NCI-H69 (cell line): ENCODE measurements at regions not wholly inside any gene's neighbourhood (a gene's known extent, or its start where the extent isn't known, plus 50 kb on each side); places are given as distances from the start of the nearest gene placed in this dataset.

Experiments used
- DNase-seq: peaks from one replicate; lab custom pipeline; 2025; lab: John Stamatoyannopoulos, UW

GRCh38 chr9:84125046-84125445 is 144.4 kb downstream of the RMI1 start:
- DNase-seq = no peak

GRCh38 chr9:84129529-84129928 is 148.9 kb downstream of the RMI1 start:
- peak; percentile 49 for DNase-seq

DNA sequence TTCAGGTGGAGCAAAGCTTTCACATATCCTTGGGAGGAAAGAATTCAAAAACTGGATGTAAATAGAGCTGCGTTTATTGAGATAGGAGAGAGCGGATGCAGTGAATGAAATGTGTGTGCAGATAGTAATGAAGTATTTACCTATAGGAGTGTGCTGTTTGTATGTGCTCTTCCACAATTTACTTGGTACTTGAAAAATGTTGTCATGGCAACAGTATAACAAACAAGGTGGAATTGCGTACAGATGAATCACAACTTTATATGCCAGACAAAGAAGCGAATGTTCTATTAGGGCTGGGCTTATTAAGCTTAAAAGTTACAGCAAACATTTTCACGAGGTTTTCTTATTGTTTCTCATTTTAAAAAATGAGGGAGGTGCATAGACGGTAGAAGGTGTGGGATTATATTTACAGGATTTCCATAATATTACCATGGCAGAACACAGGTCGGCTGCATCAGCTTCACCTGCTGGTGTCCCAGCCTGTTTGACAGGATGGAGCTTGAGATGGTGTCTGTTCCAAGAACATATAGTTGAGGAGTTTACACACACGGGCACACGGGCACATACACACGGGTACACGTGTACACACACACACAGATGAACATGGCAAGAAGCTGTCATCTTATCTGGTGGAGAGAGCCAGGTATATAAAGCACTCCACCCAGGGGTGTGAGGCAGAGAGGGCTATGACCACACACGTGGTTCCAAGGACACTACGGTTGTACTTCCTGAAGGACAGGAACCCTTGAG is 155.7 kb downstream of the RMI1 start:
- peak; percentile 14 for DNase-seq

DNA sequence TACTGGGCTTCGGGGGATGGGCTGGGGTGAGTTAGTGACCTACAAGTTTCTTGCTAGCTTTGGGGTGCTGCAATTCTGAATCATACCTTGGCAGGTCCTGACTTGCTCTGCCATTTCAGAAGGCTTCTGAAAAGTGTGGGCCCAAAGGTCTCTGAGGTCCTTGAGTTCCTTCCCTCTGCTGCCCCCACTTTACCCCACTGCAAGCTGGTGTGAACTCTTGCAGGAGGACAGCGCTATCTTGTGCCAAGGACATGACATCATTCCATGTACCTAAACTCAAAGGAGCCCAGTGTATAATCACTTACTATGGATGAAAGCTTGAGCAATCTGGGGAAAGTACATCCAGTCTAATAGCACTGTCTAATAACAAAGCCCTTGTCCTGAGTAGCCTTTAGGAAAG is 157.4 kb downstream of the RMI1 start:
- DNase-seq = peak; percentile 51

DNA sequence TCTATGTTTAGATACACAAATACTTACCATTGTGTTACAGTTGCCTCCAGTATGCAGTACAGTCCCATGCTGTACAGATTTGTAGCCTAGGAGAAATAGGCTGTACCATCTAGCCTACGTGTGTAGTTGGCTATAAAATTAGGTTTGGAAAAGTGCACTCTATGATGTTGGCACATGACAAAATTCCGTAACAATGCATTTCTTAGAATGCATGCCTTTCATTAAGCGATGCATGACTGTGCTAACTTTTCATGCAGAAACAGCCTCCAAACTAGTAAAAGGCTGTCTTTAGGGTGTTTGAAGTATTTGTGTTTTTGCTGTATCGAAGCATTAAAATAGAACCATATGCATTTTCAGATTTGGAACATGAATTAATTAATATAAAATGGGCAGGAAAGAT is 157.9 kb downstream of the RMI1 start:
- no peak for DNase-seq

GRCh38 chr9:84139296-84140070 is 158.9 kb downstream of the RMI1 start:
- peak; percentile 99 for DNase-seq

- peak; percentile 87 for DNase-seq
Observed at GRCh38 chr9:84140535-84141101, 160.0 kb downstream of the RMI1 start.

DNA sequence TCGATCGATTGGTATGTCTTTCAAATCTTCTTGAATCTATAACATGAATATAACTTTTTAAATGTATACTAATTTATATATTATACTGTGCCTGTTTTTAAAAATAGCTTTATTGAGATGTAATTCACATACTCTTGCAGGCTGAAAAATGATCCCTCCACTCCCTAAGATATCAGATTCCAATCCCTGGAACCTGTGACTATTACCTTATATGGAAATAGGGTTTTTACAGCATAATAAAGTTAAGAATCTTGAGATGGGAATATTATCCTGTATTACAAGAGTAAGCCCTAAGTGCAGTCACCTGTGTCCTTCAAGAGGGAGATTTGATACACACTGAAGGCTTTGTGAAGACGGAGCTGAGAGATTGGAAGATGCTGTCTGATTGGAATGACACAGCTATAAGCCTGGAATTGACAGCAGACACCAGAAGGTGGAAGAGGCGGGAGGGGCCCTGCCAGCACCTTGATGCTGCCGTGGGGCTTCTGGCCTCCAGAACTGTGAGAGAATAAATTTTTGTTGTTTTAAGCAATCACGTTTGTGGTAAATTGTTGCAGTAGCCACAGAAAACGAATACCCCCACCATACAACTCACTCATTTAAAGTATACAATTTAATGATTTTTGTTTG is 161.3 kb downstream of the RMI1 start:
- peak; percentile 76 for DNase-seq

DNA sequence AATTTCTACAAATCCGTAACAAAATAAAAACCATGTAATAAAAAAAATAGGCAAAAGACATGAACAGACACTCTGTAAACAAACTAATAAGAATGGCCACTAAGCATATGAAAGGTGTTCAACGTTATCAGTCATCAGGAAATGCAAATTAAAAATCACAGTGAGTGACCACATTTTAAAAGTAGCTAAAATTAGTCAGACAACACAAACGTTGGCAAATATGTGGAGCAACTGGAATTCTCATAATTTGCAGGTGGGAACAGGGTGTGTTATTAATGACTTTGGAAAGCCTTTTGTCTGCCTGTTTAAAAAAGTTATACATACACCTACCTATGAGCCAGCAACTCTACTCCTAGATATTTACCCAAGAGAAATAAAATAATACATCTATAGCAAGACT is 164.4 kb downstream of the RMI1 start:
- DNase-seq = no peak

GRCh38 chr9:84145780-84146179 is 165.2 kb downstream of the RMI1 start:
- no peak for DNase-seq

DNA sequence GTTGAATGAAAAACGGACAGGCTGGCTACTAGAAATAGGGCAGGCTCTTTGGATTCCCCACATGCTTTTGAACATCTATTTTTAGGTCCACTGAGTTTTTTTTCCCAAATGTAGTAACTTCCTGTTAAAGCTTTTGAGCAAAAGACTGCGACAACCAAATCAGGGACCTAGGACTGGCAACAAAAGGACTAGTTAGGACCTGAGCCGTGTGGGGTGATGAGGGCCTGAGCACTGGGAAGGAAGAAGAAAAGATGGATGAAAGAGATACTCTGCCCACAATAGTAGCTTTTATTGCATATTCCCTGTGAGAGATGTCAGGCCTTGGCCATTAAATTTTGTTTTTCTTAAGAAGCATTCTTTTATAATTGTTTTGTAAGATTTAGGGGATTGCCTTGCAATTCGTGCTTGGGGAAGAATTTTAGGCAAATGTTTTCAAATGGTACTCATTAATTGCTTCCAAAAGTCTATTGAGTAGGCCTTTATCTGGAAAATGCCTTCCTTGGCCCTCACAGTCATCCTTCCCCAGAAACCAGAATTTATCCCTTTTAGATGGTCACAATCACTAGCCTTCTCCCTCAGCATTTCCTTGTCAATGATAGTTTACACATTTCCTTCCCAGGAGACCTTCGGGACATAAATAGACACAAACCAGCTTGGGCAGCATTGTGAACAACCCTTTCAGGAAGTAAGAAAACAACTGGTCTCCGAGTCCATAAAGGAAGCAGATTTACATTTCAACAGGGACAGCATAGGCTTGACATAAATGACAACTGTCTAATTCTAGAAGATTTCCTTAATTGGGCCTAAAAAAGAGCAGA is 166.5 kb downstream of the RMI1 start:
- peak; percentile 61 for DNase-seq

DNA sequence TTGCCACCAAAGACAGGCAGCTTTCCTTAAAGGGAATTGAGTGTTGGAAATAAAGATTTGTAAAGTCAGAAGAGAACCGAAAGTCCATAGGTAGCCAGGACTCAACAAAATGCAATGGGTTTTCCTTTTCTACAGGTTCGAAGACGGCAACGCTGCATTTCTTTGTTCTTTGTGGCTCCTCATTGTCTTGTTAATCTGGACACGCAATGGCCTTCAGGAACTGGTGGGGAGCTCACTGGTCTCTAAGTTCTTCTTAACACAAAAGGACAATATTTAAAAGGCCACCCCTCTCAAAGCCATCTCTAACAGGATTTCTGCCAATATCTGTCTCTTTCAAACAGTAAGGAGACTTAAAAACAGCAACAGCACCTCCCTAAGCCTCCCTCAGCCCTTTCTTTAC is 170.6 kb downstream of the RMI1 start:
- no peak for DNase-seq

DNA sequence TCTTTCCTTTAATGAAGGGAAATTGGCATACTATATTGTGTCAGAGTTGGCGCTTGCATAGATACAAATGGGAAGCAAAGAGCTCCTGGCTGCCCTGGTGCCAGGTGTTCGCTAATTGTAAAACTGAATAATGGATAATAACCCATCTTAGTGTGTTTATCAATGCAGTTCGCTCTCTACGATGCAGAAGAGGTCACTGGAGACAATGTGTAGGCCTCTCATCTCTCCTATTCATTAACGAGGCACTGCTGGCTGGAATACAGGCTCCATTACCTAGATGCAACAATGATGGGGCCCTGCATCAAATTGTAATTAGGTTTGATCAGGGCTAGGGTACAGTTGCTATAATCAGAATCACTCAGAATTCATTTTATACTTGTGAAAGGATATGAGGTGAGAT is 171.0 kb downstream of the RMI1 start:
- DNase-seq = peak; percentile 95

GRCh38 chr9:84152204-84152603 is 171.6 kb downstream of the RMI1 start:
- DNase-seq = peak; percentile 42

- DNase-seq = no peak
Observed at GRCh38 chr9:84153885-84154284, 173.3 kb downstream of the RMI1 start.

- no peak for DNase-seq
Observed at GRCh38 chr9:84154320-84154719, 173.7 kb downstream of the RMI1 start.

DNA sequence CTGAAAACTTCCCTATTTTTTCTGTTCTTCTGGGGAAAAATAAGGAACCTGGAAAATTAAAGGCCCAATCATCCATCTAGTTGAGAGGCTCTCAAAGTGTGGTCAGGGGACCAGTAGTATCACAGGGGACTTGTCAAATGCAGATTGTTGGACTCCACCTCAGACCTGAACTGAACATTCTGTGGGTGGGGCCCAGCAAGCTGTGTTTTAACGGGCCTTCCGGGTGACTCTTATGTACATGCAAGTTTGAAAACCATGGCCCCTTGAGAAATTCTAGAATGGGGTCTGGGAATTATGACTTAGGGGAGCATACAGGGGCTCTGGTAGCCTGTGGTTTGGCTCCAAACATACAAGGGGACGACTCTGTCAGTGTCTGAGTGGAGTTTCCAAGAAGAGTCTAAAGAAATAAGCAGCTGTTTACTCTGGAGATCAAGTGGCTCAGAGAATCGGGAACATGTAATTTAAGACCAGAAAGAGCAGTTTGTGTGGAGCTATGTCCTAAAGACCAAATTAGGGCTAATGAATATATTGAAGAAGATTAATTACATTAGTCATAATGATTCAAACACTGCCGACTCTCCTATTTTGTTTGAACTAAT is 177.4 kb downstream of the SLC28A3 start:
- peak; percentile 22 for DNase-seq

DNA sequence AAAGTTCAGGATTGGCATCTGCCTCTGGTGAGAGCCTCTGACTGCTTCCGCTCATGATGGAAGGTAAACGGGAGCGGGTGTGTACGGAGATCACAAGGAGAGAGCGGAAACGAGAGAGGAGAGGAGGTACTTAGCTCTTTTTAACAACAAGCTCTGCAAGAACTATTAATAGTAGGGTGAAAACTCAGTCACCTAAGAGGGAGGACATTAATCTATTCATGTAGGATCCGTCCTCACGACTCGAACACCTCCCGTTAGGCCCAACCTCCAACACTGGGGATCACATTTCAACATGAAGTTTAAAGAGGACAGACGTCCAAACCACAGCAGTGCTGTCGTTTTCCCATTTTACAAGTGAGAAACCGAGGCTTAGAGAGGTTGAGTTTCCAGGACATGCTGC is 173.7 kb downstream of the SLC28A3 start:
- DNase-seq = no peak

- no peak for DNase-seq
Observed at GRCh38 chr9:84169240-84169639, 171.3 kb downstream of the SLC28A3 start.

DNA sequence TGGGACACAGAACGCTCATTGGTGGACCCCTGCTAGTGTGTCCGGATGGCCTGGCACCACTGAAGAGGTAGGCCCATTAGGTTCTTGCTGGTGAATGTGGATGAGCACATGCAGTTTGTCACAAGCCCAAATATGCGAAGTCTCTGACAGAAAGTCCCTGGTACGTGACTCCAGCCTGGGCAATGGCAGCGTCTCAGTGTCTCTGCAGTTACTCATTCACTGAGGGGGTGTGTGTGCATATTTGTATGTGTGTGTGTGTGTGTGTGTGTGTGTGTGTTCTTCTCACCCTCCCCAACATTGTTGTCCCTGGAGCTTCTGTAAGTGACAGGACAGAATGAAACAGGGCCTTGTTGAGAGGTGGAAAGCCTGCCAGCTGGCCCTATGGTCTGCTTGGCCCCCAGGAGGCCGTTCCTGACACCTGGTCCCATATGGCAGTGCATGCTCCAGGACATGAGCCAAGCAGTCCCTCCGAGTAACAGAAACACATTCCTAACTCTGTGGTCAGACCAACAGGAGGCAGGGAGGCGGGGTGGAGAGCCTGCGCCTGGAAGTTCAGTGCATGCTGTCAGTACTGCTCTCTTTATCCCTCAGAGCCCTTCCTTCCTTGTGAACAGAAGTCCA is 169.9 kb downstream of the SLC28A3 start:
- peak; percentile 95 for DNase-seq

- no peak for DNase-seq
Observed at GRCh38 chr9:84173961-84174360, 166.6 kb downstream of the SLC28A3 start.
